Activated CD8-positive, alpha-beta T cell treated with anti-CD3 and anti-CD28 coated beads, Interleukin-2, amount 10 ng/mL, durations not matched to agents 7 days and 5 days (primary cell): ENCODE measurements at regions not wholly inside any gene's neighbourhood (a gene's known extent, or its start where the extent isn't known, plus 50 kb on each side); places are given as distances from the start of the nearest gene placed in this dataset.

Experiments
- ATAC-seq: fragments of 150-1000 bp; cut with Tn5 transposase; one replicate; pipeline ENCODE4 v1.10.0; 2021; ENCODE audit warnings: moderate library complexity
- CTCF ChIA-PET: fragments of 350-600 bp; sonication (Branson Sonifier 250); formaldehyde crosslinking; loops from one replicate; lab custom pipeline; 2021; ENCODE audit warnings: antibody characterized with exemption; lab: Charles Lee
- POLR2A ChIA-PET: fragments of 350-600 bp; sonication (Branson Sonifier 250); formaldehyde crosslinking; loops from one replicate; lab custom pipeline; 2021; ENCODE audit warnings: antibody characterized with exemption; lab: Charles Lee
- DNase-seq: peaks from one replicate; pipeline ENCODE4 v3.0.0-alpha.2; 2020
- H3K27ac Mint-ChIP-seq: one replicate; pipeline ENCODE4 v1.8.0; 2021; ENCODE audit warnings: mild to moderate bottlenecking, mixed read lengths
- H3K27me3 Mint-ChIP-seq: one replicate; pipeline ENCODE4 v1.8.0; 2021; ENCODE audit warnings: low read depth, mixed read lengths
- H3K36me3 Mint-ChIP-seq: one replicate; pipeline ENCODE4 v1.8.0; 2021; ENCODE audit warnings: low read depth, mixed read lengths
- H3K4me1 Mint-ChIP-seq: one replicate; pipeline ENCODE4 v1.8.0; 2021; ENCODE audit warnings: low read depth, mixed read lengths
- H3K4me3 Mint-ChIP-seq: one replicate; pipeline ENCODE4 v1.8.0; 2021; ENCODE audit warnings: mild to moderate bottlenecking, mixed read lengths
- H3K9me3 Mint-ChIP-seq: one replicate; pipeline ENCODE4 v1.8.0; 2022; ENCODE audit warnings: mixed read lengths; ENCODE audit not compliant: insufficient read depth

- Mint-ChIP-seq H3K4me1 (peaks cover 21% of the 10 kb centered on the region), H3K27me3 (no peaks in the 10 kb centered on the region), H3K36me3 (peaks cover 7% of the 10 kb centered on the region), H3K9me3 (peaks cover 9% of the 10 kb centered on the region), H3K4me3 (no peak overlapping the region), H3K27ac (no peak overlapping the region)
- no peak for DNase-seq
- ChIA-PET CTCF (no interaction called here), POLR2A (no interaction called here)
- ATAC-seq: no peak
Measured at GRCh38 chr22:42320443-42321416, 50.3 kb upstream of the TCF20 start.
